ENCODE measurements at regions not wholly inside any gene's neighbourhood (a gene's known extent, or its start where the extent isn't known, plus 50 kb on each side); places are given as distances from the start of the nearest gene placed in this dataset.
A peak's percentile ranks its signal among the peaks of the same experiment; 100 is the strongest.

- H3K4me3 ChIP-seq (ENCODE audit: low read depth, low read length), result no peak overlapping the region
Observed at GRCh38 chr15:98412852-98413251, 235.5 kb upstream of the IGF1R start.

DNA sequence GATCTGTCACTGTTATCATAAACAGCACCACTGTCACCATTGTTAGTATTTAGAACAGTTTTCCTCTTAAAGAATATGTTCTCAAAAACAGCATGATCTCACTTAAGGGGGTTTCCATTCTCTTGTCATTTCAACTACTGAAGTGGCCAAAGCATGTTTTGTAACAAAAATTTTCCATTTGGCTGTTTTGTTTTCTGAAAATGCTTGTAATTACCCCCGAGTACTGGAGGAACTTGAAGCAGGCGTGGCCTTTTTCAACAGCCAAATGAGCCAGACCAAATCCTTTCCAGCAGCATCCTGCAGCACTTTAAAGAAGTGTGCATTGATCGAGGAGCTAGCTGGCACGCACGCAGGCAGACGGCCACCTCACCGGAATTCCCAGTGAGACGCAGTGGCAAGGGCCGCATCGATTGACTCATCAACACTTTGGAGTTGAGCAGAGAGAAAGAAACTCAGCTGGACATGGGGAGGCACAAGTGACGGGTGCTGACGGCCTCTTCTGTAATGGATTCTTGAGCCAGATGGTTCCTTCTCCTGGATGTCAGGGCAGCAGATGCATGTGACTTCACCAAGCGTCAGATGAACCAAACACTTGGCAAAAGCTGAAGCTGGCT lies 234.3 kb upstream of the IGF1R start:
- H3K4me3 ChIP-seq (ENCODE audit: low read depth, low read length), result no peak overlapping the region

- H3K4me3 ChIP-seq (ENCODE audit: low read depth, low read length), result no peak overlapping the region
Observed at GRCh38 chr15:98416222-98416855, 232.0 kb upstream of the IGF1R start.

DNA sequence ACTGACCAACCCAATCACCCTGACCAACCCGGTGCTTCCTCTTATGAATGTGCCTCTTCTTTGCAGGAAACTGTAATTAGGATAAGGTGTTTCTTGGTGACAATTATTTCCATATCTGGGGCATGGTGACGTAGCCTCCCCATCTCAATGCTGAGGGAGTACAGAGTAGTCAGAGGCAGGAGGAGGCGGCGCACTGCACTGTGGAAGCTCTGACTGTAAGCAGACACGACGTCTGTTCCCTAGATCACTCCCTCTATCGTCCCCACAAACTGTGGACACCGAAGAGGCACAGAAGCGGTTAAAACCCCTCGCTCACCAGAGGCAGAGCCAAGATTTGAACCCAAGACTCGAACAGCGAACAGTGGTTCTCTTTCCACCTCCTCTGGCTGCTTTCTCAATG lies 231.0 kb upstream of the IGF1R start:
- no peak overlapping the region for H3K4me3 ChIP-seq (ENCODE audit: low read depth, low read length)

- H3K4me3 ChIP-seq (ENCODE audit: low read depth, low read length), result no peak overlapping the region
Observed at GRCh38 chr15:98418122-98418521, 230.2 kb upstream of the IGF1R start.

DNA sequence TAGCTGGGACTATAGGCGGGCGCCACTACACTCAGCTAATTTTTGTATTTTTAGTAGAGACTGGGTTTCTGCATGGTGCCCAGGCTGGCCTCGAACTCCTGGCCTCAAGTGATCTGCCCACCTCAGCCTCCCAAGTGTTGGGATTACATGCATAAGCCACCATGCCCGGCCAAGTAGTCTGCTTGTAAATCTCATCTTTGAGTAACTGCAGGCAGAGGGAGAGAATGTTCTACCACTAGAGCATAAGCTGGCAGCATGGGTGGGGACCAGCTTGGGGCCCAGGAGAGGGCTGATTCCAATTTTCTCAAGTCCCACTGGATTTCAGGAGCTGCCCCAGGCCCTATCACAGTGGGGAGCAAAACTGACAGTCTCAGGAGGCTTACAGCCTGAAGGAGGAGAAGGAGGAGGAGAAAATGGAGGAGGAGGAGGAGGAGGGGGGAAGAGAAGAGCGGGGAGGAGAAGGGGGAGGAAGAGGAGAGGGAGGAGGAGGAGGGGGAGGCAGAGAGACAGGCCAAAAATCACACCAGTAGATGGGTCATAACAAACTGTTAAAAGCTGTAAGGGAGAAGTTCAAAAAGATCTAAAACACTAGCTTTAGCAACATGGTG lies 229.1 kb upstream of the IGF1R start:
- H3K4me3 ChIP-seq (ENCODE audit: low read depth, low read length), result no peak overlapping the region

GRCh38 chr15:98420837-98421236 lies 227.5 kb upstream of the IGF1R start:
- no peak overlapping the region for H3K4me3 ChIP-seq (ENCODE audit: low read depth, low read length)

DNA sequence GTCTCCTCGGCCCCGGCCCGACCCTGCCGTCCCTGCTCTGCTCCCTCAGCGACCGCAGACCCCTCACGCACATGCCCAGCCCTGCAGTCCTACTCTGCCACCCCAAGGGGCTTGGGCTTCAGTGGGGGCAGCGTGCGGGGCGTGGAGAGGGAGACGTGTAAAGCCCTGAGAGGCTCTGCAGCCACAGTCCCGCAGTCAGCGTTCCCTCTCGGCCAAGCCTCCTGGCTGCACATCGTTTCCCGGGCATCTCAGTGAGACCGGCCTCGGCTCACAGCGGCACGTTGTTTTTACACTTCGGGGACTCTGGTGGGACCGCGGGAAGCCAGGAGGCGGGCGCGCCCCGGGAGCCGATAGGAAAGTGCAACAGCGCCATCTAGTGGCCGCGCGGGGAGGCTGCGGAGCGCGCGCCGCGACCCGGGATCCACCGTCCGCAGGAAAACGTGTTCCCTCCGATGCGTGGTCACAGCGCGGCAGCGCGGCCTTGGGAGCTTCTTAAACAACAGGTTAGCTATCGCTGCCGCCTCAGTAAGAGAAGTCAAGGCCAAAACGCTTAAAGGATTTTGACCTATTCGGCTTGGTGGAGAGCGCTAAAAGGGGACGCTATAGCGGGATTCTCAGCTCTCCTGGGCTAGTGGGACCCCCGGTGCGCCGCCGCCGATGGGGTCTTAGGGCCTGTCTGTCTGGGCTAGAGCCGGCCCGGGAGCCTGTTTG lies 226.8 kb upstream of the IGF1R start:
- H3K4me3 ChIP-seq (ENCODE audit: low read depth, low read length), result peak overlapping the region; percentile 37

DNA sequence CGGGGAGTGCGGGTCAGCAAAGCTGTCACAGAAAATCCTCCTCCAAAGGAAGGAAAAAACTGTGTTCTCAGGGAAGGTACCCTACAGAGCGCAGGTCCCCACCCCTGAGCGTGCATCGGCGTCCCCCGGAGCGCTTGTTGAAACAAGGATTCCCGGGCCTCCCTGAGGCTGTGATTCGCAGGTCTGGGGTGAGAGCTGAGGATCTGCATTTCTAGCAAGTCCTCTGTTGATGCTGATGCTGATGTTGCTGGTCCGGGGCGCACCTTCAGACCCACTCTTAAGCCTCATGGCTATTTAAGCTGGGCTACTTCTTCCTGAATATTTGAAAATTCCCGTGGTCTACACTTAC lies 226.2 kb upstream of the IGF1R start:
- H3K4me3 ChIP-seq (ENCODE audit: low read depth, low read length), result peak overlapping the region; percentile 37

- H3K4me3 ChIP-seq (ENCODE audit: low read depth, low read length), result no peak overlapping the region
Observed at GRCh38 chr15:98425173-98425572, 223.2 kb upstream of the IGF1R start.

GRCh38 chr15:98427321-98427720 lies 221.0 kb upstream of the IGF1R start:
- H3K4me3 ChIP-seq (ENCODE audit: low read depth, low read length), result no peak overlapping the region

GRCh38 chr15:98428253-98428989 lies 219.9 kb upstream of the IGF1R start:
- H3K4me3 ChIP-seq (ENCODE audit: low read depth, low read length), result peak overlapping the region; percentile 2

DNA sequence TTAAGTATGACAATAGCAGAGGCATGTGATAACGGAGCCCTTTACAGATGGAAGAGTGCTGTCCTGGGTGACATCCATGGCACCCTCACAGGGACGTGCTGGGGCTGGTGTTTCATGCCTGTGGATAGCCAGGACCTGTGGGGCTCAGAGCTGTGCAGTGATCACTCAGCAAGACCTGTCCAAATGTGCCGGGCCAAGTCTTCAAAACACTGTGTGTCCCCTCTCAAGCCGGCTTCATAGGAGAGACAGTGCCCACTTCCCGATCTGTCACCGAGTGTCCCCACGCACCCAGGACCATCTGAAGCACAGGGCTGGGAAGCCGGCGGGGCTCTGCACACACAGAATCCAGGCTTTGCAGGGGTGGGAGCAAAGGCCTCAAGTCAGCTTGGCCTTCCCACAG lies 217.2 kb upstream of the IGF1R start:
- no peak overlapping the region for H3K4me3 ChIP-seq (ENCODE audit: low read depth, low read length)

DNA sequence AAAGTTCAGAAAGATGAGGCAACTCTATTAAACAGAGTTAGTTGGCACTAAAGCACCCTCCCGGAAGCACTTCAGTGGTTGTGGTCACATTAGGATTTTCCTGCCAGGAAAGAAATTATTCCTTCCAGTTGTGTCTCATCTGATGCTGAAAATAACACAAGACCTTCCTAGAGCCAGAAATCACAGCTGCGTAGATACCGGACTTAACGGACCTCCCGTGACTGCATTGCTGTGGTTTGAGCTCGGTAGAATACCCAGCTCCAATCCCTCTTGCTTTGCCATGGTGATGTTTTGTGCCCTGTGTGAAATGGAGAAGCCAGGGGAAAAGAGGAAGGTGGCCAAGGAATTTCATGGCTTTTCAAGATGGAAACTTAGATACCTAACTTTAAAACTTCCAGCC lies 215.0 kb upstream of the IGF1R start:
- no peak overlapping the region for H3K4me3 ChIP-seq (ENCODE audit: low read depth, low read length)

DNA sequence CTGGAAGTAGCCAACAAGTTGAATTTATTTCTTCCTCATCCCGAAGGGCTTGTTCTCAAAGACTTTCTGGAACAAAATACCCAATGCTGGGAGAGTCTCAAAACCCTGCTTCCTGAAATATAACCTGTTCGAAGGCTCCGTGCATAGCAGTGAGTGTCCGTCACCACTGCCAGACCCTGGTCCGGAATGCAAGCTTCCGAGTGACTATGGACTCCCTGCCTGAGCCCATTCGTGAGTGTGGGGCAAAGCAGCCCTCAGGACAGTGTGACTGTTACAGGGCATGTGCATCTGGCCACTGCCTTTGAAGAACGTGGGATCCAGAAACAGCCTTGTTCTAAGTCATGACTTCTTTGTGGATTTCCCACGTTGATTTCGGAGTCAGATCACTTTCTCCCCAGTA lies 214.5 kb upstream of the IGF1R start:
- H3K4me3 ChIP-seq (ENCODE audit: low read depth, low read length), result no peak overlapping the region

- H3K4me3 ChIP-seq (ENCODE audit: low read depth, low read length), result no peak overlapping the region
Observed at GRCh38 chr15:98437752-98438151, 210.6 kb upstream of the IGF1R start.

- no peak overlapping the region for H3K4me3 ChIP-seq (ENCODE audit: low read depth, low read length)
Observed at GRCh38 chr15:98438326-98438725, 210.0 kb upstream of the IGF1R start.

DNA sequence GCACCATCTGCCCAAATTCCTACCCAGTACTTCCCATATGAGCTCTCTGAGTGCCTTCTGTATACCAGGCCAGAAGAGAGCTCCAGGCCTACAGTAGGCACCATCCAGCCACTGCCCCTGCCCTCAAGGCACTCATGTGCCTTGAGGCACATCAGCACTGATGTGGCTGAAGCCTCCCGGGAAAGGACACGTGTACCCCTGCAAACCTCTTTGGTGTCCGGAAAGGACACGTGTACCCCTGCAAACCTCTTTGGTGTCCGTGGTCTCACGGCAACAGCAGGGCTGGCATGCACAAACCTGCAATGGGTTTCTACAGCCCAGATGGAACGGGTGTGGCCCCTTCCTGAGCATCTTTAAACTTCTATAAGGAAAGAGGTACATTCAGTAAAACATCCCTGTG lies 209.4 kb upstream of the IGF1R start:
- H3K4me3 ChIP-seq (ENCODE audit: low read depth, low read length), result no peak overlapping the region

GRCh38 chr15:98439523-98439942 lies 208.8 kb upstream of the IGF1R start:
- no peak overlapping the region for H3K4me3 ChIP-seq (ENCODE audit: low read depth, low read length)

- no peak overlapping the region for H3K4me3 ChIP-seq (ENCODE audit: low read depth, low read length)
Observed at GRCh38 chr15:98440917-98441316, 207.4 kb upstream of the IGF1R start.

DNA sequence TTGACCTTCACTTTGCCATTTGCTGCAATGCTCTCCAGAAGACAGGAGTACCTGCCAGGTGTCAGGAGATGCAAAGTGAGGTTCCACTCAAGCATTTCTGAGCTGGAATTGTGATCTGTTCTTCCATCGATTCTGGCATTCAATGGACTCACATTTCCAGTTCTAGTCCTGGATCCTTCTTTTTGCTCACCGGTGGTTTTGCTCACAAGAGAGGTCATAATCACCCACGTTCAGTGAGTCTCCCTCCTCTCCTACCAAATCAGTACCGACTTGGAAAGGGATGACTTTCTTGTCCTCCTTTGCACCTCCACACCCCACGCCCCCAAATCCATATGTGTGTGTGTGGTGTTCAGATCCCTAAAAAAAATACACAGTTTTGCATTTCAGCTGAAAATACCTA lies 206.7 kb upstream of the IGF1R start:
- H3K4me3 ChIP-seq (ENCODE audit: low read depth, low read length), result no peak overlapping the region
